Choroid plexus epithelial cell (primary cell): ENCODE measurements at regions not wholly inside any gene's neighbourhood (a gene's known extent, or its start where the extent isn't known, plus 50 kb on each side); places are given as distances from the start of the nearest gene placed in this dataset.

ENCODE experiments used
- DNase-seq: peaks from one replicate; pipeline ENCODE4 v3.0.0-alpha.2; 2010; ENCODE audit warnings: low read depth
- H3K4me3 ChIP-seq: 2 replicates; pipeline ENCODE4 v1.5.1; 2011; ENCODE audit warnings: low read depth, mild to moderate bottlenecking, control low read depth, low read length, moderate library complexity
- TF ChIP-seq, protein P1 (sequence below): conservative IDR thresholded peaks from 2 replicates; pipeline ENCODE4 v1.5.1; 2011; ENCODE audit warnings: low read depth, mild to moderate bottlenecking, control low read depth, inconsistent platforms, low read length, moderate library complexity

GRCh38 chr10:78374331-78375028 is 340.8 kb downstream of the RPS24 start:
- H3K4me3 ChIP-seq, result no peak overlapping the region
- TF ChIP-seq, protein P1, sequence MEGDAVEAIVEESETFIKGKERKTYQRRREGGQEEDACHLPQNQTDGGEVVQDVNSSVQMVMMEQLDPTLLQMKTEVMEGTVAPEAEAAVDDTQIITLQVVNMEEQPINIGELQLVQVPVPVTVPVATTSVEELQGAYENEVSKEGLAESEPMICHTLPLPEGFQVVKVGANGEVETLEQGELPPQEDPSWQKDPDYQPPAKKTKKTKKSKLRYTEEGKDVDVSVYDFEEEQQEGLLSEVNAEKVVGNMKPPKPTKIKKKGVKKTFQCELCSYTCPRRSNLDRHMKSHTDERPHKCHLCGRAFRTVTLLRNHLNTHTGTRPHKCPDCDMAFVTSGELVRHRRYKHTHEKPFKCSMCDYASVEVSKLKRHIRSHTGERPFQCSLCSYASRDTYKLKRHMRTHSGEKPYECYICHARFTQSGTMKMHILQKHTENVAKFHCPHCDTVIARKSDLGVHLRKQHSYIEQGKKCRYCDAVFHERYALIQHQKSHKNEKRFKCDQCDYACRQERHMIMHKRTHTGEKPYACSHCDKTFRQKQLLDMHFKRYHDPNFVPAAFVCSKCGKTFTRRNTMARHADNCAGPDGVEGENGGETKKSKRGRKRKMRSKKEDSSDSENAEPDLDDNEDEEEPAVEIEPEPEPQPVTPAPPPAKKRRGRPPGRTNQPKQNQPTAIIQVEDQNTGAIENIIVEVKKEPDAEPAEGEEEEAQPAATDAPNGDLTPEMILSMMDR, result no peak
- no peak for DNase-seq

- no peak overlapping the region for H3K4me3 ChIP-seq
- no peak for DNase-seq
- TF ChIP-seq, protein P1, result no peak
Observed at GRCh38 chr10:78375854-78376785, 342.5 kb downstream of the RPS24 start.

GRCh38 chr10:78377356-78377755 is 343.7 kb downstream of the RPS24 start:
- no peak overlapping the region for H3K4me3 ChIP-seq
- TF ChIP-seq, protein P1, result no peak

GRCh38 chr10:78378192-78378591 is 344.5 kb downstream of the RPS24 start:
- TF ChIP-seq, protein P1, result no peak
- DNase-seq, result no peak
- H3K4me3 ChIP-seq, result no peak overlapping the region

More at GRCh38 chr10:78377356-78377755, 343.7 kb downstream of the RPS24 start:
- no peak for DNase-seq

GRCh38 chr10:78381107-78381506 is 347.4 kb downstream of the RPS24 start:
- no peak for DNase-seq
- TF ChIP-seq, protein P1, result peak; percentile 39
- H3K4me3 ChIP-seq, result no peak overlapping the region

- DNase-seq, result no peak
- no peak overlapping the region for H3K4me3 ChIP-seq
- TF ChIP-seq, protein P1, result no peak
Observed at GRCh38 chr10:78382047-78382446, 348.4 kb downstream of the RPS24 start.
